K562 (cell line): ENCODE measurements at regions not wholly inside any gene's neighbourhood (a gene's known extent, or its start where the extent isn't known, plus 50 kb on each side); places are given as distances from the start of the nearest gene placed in this dataset.

ENCODE experiments used
- ATAC-seq: fragments of 200-7000 bp; cut with Tn5 transposase; 3 replicates; pipeline ENCODE4 v1.9.1; 2020; ENCODE audit warnings: moderate library complexity
- BruUV-seq: library from RNA; stranded (reverse); fragments of 400-500 nt; replicated peaks from 2 replicates; lab custom pipeline; 2021; lab: Mats Ljungman, UMichigan
- CTCF ChIA-PET: fragments of 300-600 bp; formaldehyde crosslinking; extraction: SDS; loops from one replicate; lab custom pipeline; 2021; ENCODE audit warnings: low intra/inter-chr PET ratio; lab: Yijun Ruan, JAX
- POLR2A ChIA-PET: fragments of 300-600, 350-650 bp; sonication (Branson Sonifier 250); formaldehyde crosslinking; extraction: SDS; loops from one replicate; lab custom pipeline; 2021; ENCODE audit warnings: antibody characterized with exemption, inconsistent platforms; lab: Yijun Ruan, JAX
- DNase-seq, 4 experiments: peaks; one replicate each; pipeline versions ENCODE4 v3.0.0 to v3.0.0-alpha.2; 2011 to 2018; ENCODE audit warnings: low spot score in 3 of 4, mixed read lengths in 3 of 4; ENCODE audit errors: extremely low read depth in 1 of 4
- FAIRE-seq: peaks from 2 replicates; lab custom pipeline; 2011; peaks lifted over from hg19 to GRCh38; lab: Jason Lieb, UNC
- H2AFZ ChIP-seq: 2 replicates; pipeline ENCODE4 v1.6.0; 2011; ENCODE audit warnings: low read depth, low read length, control low read depth, inconsistent platforms
- H3K27ac ChIP-seq: fragments of 200-600 bp; 3 replicates; pipeline ENCODE4 v1.8.0; 2011; ENCODE audit warnings: low read depth, mild to moderate bottlenecking, control low read depth, inconsistent platforms, low read length, moderate library complexity, mixed read lengths; ENCODE audit errors: extremely low read depth
- H3K27me3 ChIP-seq, 2 experiments: fragments of 300-600 bp in 1 of 2; 2 replicates in 1 of 2; 3 replicates in 1 of 2; pipeline versions ENCODE4 v1.6.0 to v1.8.0; 2011; ENCODE audit warnings: inconsistent platforms in 2 of 2, low read length in 2 of 2, mild to moderate bottlenecking in 1 of 2, mixed read lengths in 1 of 2, moderate library complexity in 1 of 2; ENCODE audit not compliant: control insufficient read depth in 2 of 2, insufficient read depth in 2 of 2
- H3K36me3 ChIP-seq: fragments of 300-600 bp; 3 replicates; pipeline ENCODE4 v1.8.0; 2011; ENCODE audit warnings: mild to moderate bottlenecking, low read length, inconsistent platforms; ENCODE audit not compliant: control insufficient read depth, insufficient read depth
- H3K4me1 ChIP-seq, 2 experiments: fragments of 200-600 bp in 1 of 2; replicated peaks in 1 of 2; 2 replicates in 1 of 2; 3 replicates in 1 of 2; pipeline versions ENCODE4 v1.5.1 to v1.8.0; 2011; ENCODE audit warnings: inconsistent platforms in 2 of 2, low read length in 2 of 2, mild to moderate bottlenecking in 1 of 2, mixed read lengths in 1 of 2, moderate library complexity in 1 of 2; ENCODE audit not compliant: control insufficient read depth in 2 of 2, insufficient read depth in 2 of 2
- H3K4me2 ChIP-seq: 2 replicates; pipeline ENCODE4 v1.6.1; 2011; ENCODE audit warnings: low read length, control low read depth, inconsistent platforms, mixed read lengths; ENCODE audit not compliant: insufficient read depth
- H3K4me3 ChIP-seq: fragments of 200-600 bp; sonication (generic), shearing (Covaris generic); 2 replicates; pipeline ENCODE4 v1.5.1; 2016; ENCODE audit warnings: control low read depth, inconsistent platforms
- H3K79me2 ChIP-seq: fragments of 200-600 bp; 3 replicates; pipeline ENCODE4 v1.8.0; 2011; ENCODE audit warnings: low read length, inconsistent platforms; ENCODE audit not compliant: control insufficient read depth, insufficient read depth
- H3K9ac ChIP-seq, 2 experiments: 2 replicates each; pipeline versions ENCODE4 v1.6.0 to v1.6.1; 2011; ENCODE audit warnings: low read depth in 2 of 2, low read length in 2 of 2, control low read depth in 1 of 2, inconsistent platforms in 1 of 2, mild to moderate bottlenecking in 1 of 2, mixed read lengths in 1 of 2; ENCODE audit not compliant: insufficient read depth in 1 of 2
- H3K9me1 ChIP-seq: one replicate; pipeline ENCODE4 v1.6.0; 2011; ENCODE audit warnings: inconsistent platforms, mild to moderate bottlenecking, low read length, moderate library complexity; ENCODE audit not compliant: control insufficient read depth, insufficient read depth
- H3K9me3 ChIP-seq: replicated peaks from 2 replicates; pipeline ENCODE4 v1.5.1; 2011; ENCODE audit warnings: low read depth, low read length, inconsistent platforms; ENCODE audit not compliant: control insufficient read depth, insufficient read depth
- H4K20me1 ChIP-seq: replicated peaks from 2 replicates; pipeline ENCODE4 v1.6.1; 2011; ENCODE audit warnings: low read length, inconsistent platforms, mixed read lengths; ENCODE audit not compliant: control insufficient read depth, insufficient read depth
- CTBP1 ChIP-seq: fragments of 450-650 bp; IDR thresholded peaks from 2 replicates; pipeline ENCODE4 v1.6.1; 2016; ENCODE audit warnings: borderline replicate concordance
- ERF ChIP-seq: fragments of 450-650 bp; formaldehyde crosslinking; IDR thresholded peaks from 2 replicates; pipeline ENCODE4 v1.4.0; 2020; ENCODE audit warnings: mild to moderate bottlenecking, mixed read lengths
- GTF2E2 ChIP-seq: fragments of 200-800 bp; sonication (Bioruptor generic); IDR thresholded peaks from 2 replicates; pipeline ENCODE4 v1.6.1; 2016; ENCODE audit warnings: missing genetic modification characterization, missing compliant biosample characterization
- L3MBTL2 ChIP-seq: fragments of 450-650 bp; IDR thresholded peaks from 2 replicates; pipeline ENCODE4 v1.6.1; 2016; ENCODE audit warnings: mild to moderate bottlenecking, moderate library complexity
- SNIP1 ChIP-seq: fragments of 450-650 bp; IDR thresholded peaks from 2 replicates; pipeline ENCODE4 v1.7.1; 2017; ENCODE audit warnings: low read depth, mild to moderate bottlenecking
- ZZZ3 ChIP-seq: fragments of 450-650 bp; IDR thresholded peaks from 2 replicates; pipeline ENCODE4 v1.6.1; 2016; ENCODE audit warnings: antibody characterized with exemption, mild to moderate bottlenecking, moderate library complexity
- WGBS: fragments of 100-300 bp; shearing (Covaris generic); methylation state at CpG from one replicate; pipeline ENCODE4 v1.1.6; 2016; ENCODE audit warnings: low coverage, mixed read lengths; ENCODE audit not compliant: insufficient coverage; ENCODE audit errors: missing lambda C conversion rate; 5-methylcytosine and 5-hydroxymethylcytosine counted together
- in situ Hi-C: fragments of 300-500 bp; cut with MboI; formaldehyde crosslinking; loops from 4 replicates; pipeline ENCODE4 v1.15.0; 2018; ENCODE audit warnings: inconsistent platforms, mixed read lengths
- intact Hi-C: fragments of 100-400 bp; cut with micrococcal nuclease; formaldehyde crosslinking; loops from 2 replicates; pipeline ENCODE4 v1.14.2; 2022
- TF ChIP-seq, protein P1 (sequence below): sonication (generic); formaldehyde crosslinking; IDR thresholded peaks from 2 replicates; pipeline ENCODE4 v1.8.0; 2023; ENCODE audit warnings: mild to moderate bottlenecking, missing genetic modification reagents
- TF ChIP-seq, protein P2 (sequence below): fragments of 250-450 bp; sonication (Bioruptor Pico); IDR thresholded peaks from 2 replicates; pipeline ENCODE4 v1.5.0; 2021; ENCODE audit warnings: mild to moderate bottlenecking, borderline replicate concordance

DNA sequence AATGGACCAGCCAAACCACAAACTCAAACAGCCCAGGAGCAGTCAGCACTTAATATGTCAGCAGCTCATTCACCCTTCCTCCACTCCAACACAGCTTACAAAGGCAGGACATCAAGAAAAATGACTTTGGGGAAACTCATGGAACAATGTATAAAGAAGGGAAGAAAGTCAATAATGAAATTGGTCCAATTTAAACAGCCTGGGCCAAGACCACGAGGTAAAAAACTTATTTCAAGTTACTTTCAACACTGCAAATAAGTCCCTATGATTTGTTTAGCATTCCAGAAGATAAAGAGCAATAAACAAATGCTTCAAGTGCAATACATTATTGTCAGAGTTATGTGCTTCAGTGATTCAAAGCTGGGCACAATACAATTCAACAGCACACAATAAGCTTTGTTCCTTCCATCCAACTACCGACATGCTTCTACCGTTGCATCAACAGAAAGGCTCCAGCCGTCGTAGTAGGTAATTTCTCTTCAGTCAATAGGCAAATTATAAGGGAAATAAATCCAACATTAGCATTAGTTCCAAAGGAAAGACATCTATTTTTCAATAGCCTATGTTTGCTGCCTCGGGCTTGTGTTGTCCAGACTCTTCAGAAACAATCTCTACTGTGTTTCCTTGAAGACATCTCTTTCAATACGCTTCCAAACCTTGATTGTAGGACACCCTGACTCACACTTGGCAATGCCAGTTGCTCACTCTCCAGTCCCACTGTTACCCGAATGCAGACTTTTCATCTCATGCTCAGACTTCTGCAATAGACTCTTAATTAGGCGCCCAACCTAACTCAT is 225.7 kb downstream of the NUAK1 start:
- H3K27ac ChIP-seq, result no peak overlapping the region
- H3K9ac ChIP-seq, result no peak overlapping the region
- H4K20me1 ChIP-seq, result no peaks in the 10 kb centered on the region
- no peaks in the 10 kb centered on the region for H3K4me1 ChIP-seq
- TF ChIP-seq ZZZ3 (no peak), GTF2E2 (tag) (no peak), CTBP1 (no peak), ERF (CRISPR knock-in tag) (no peak), L3MBTL2 (no peak), SNIP1 (no peak)
- TF ChIP-seq, protein P1, sequence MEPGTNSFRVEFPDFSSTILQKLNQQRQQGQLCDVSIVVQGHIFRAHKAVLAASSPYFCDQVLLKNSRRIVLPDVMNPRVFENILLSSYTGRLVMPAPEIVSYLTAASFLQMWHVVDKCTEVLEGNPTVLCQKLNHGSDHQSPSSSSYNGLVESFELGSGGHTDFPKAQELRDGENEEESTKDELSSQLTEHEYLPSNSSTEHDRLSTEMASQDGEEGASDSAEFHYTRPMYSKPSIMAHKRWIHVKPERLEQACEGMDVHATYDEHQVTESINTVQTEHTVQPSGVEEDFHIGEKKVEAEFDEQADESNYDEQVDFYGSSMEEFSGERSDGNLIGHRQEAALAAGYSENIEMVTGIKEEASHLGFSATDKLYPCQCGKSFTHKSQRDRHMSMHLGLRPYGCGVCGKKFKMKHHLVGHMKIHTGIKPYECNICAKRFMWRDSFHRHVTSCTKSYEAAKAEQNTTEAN (CRISPR knock-in tag), result no peak
- TF ChIP-seq, protein P2, sequence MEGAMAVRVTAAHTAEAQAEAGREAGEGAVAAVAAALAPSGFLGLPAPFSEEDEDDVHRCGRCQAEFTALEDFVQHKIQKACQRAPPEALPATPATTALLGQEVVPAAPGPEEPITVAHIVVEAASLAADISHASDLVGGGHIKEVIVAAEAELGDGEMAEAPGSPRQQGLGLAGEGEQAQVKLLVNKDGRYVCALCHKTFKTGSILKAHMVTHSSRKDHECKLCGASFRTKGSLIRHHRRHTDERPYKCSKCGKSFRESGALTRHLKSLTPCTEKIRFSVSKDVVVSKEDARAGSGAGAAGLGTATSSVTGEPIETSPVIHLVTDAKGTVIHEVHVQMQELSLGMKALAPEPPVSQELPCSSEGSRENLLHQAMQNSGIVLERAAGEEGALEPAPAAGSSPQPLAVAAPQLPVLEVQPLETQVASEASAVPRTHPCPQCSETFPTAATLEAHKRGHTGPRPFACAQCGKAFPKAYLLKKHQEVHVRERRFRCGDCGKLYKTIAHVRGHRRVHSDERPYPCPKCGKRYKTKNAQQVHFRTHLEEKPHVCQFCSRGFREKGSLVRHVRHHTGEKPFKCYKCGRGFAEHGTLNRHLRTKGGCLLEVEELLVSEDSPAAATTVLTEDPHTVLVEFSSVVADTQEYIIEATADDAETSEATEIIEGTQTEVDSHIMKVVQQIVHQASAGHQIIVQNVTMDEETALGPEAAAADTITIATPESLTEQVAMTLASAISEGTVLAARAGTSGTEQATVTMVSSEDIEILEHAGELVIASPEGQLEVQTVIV (CRISPR knock-in tag), result no peak
- TF ChIP-seq, all 486 proteins: peak for 0
- Histone ChIP-seq H3K36me3 (no peaks in the 10 kb centered on the region), H3K4me3 (no peak overlapping the region), H2AFZ (no peak overlapping the region), H3K27me3 (no peaks in the 10 kb centered on the region), H3K79me2 (no peaks in the 10 kb centered on the region), H3K9me3 (no peaks in the 10 kb centered on the region), H3K9me1 (no peaks in the 10 kb centered on the region), H3K4me2 (no peak overlapping the region)
- ATAC-seq (no peak), DNase-seq (no peak), FAIRE-seq (no peak)
- POLR2A ChIA-PET, result interaction anchor here (0.6 kb wide), 1 partner anchor 253 kb away, joined by 4 read pairs; no protein-coding TSS in a partner anchor
- CTCF ChIA-PET, result no interaction called here
- WGBS, result 3% methylated on average over 9 of the region's 9 CpGs
- in situ Hi-C loops, result no loop called here
- no TSS peak for BruUV-seq
- intact Hi-C loops, result no loop called here
